ENCODE measurements at regions not wholly inside any gene's neighbourhood (a gene's known extent, or its start where the extent isn't known, plus 50 kb on each side); places are given as distances from the start of the nearest gene placed in this dataset.

DNA sequence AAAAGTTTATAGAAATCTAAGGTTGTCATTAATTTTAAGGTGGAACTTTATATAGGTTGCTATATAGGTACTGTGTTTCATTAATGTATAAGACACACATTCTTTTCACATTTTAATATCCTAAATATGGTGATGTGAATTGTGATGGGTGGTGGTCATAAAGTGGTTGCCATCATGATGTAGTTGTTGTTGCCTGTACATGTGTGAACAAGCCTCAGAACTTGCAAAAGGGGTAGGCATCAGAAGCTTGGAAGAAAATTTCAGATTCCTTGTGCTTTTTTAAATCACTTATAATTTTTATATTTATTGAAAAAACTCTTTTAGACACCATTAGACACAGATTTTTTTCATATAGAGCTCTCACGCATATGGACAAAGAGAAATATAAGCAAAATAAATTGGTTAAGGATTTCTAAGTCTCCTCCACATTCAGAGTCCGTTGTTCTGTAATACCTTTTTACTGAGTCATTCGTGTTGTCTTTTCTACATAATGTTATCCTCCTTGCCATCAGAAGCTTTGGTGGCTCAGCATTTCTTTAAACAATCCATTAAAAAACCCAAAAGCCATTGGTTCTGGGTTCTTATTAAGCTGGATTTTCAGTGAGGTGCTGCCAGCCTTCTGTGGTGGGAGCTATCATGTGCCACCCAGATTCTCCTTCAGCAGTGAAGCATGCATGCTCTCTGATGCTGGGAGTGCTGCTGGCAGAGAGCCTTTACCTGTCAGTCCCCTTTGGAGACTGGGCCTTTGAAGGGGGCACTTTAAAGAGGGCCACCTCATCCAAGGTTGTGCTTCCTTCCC, 140.4 kb upstream of the GALNT15 start:
- intact Hi-C loops (cut with DNase I) = no loop called here
- ATAC-seq = no peak
- WGBS, 2 donors = 68 to 72% methylated on average over 3 of the region's 3 CpGs

DNA sequence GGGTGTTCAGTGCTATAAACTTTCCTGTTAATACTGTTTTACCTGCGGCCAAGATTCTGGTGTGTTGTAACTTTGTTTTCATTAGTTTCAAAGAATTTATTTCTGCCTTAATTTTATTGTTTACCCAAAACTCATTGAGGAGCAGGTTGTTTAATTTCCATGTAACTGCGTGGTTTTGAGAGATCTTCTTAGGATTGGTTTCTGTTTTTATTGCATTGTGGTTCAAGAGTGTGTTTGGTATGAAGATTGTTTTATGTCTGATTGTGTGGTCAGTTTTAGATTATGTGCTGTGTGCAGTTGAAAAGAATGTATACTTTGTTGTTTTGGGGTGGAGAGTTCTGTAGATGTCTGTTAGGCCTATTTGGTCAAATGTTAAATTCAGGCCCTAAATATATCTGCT, 133.5 kb upstream of the GALNT15 start:
- no peaks in the 10 kb centered on the region for H3K27me3 ChIP-seq
- intact Hi-C loops (cut with DNase I) = no loop called here
- H3K4me1 ChIP-seq = no peaks in the 10 kb centered on the region
- no peak for ATAC-seq
- H3K4me3 ChIP-seq = no peak overlapping the region
- H3K9me3 ChIP-seq = no peaks in the 10 kb centered on the region
- H3K36me3 ChIP-seq (replicated peaks in 1 of 2; ENCODE audit: insufficient read depth in 1 of 2, low read depth in 2 of 2) = no peaks in the 10 kb centered on the region
- no peak overlapping the region for H3K27ac ChIP-seq
- no peak for TF ChIP-seq POLR2A (IDR thresholded peaks at IDR 0.05)
- TF ChIP-seq, protein P1, sequence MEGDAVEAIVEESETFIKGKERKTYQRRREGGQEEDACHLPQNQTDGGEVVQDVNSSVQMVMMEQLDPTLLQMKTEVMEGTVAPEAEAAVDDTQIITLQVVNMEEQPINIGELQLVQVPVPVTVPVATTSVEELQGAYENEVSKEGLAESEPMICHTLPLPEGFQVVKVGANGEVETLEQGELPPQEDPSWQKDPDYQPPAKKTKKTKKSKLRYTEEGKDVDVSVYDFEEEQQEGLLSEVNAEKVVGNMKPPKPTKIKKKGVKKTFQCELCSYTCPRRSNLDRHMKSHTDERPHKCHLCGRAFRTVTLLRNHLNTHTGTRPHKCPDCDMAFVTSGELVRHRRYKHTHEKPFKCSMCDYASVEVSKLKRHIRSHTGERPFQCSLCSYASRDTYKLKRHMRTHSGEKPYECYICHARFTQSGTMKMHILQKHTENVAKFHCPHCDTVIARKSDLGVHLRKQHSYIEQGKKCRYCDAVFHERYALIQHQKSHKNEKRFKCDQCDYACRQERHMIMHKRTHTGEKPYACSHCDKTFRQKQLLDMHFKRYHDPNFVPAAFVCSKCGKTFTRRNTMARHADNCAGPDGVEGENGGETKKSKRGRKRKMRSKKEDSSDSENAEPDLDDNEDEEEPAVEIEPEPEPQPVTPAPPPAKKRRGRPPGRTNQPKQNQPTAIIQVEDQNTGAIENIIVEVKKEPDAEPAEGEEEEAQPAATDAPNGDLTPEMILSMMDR (IDR thresholded peaks at IDR 0.05) = no peak
- 91 to 92% methylated on average over 2 of the region's 2 CpGs for WGBS, 2 donors
- no peak for DNase-seq

More for the DNA sequence above, 140.4 kb upstream of the GALNT15 start:
- Histone ChIP-seq H3K4me3 (no peak overlapping the region), H3K36me3 (replicated peaks in 1 of 2; ENCODE audit: insufficient read depth in 1 of 2, low read depth in 2 of 2) (no peaks in the 10 kb centered on the region), H3K27me3 (no peaks in the 10 kb centered on the region), H3K4me1 (no peaks in the 10 kb centered on the region), H3K27ac (no peak overlapping the region), H3K9me3 (no peaks in the 10 kb centered on the region)
- no peak for DNase-seq
- TF ChIP-seq POLR2A (IDR thresholded peaks at IDR 0.05) = no peak
- TF ChIP-seq, protein P1 (IDR thresholded peaks at IDR 0.05) = no peak

DNA sequence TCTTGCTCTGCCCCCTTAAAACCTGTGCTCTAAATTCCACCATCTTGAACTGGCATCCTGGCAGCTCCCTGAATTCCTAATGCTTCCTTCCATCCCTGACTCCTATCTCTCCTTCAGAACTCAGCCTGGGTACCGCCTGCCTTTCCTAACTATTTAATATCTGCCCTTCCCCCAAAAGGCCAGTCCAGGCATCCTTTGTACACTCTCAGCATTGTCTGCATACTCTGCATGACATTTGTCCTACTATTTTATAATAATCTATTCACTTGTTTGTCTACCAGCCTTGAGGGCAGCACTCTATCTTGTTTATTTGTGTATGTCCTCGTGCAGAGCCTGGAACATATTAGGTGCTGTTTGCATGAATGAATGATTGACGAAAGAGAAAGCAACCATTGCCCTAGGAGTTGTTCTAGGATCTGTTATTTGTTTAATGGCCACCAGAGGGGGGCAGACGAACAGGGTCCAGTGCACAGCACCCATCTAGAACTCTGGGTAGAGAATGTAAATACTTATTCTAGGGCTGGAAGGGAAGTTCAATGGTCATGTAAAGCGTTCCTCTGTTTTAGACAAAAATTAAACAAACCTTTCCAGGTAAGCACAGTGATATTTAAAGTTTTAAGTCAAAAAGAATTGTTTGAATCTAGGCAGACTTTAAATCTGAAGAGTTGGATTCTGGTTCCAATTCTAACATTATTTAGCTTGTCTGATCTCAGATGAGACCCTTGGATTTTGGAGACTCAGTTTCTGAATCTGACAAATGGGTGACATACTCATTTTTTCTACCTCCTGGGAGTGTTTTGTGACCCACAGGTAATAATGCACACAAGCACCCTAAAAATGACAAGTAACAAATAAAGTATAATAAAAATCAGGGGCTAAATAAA, 125.8 kb upstream of the GALNT15 start:
- Histone ChIP-seq H3K27me3 (no peaks in the 10 kb centered on the region), H3K9me3 (no peaks in the 10 kb centered on the region), H3K36me3 (replicated peaks in 1 of 2; ENCODE audit: insufficient read depth in 1 of 2, low read depth in 2 of 2) (no peaks in the 10 kb centered on the region), H3K27ac (no peak overlapping the region), H3K4me1 (peaks cover 5% of the 10 kb centered on the region), H3K4me3 (no peak overlapping the region)
- DNase-seq (peak; percentile 39 to 64 (median 48)), ATAC-seq (peak; percentile 87)
- 7 to 12% methylated on average over 5 of the region's 5 CpGs for WGBS, 2 donors
- intact Hi-C loops (cut with DNase I) = no loop called here
- no peak for TF ChIP-seq POLR2A (IDR thresholded peaks at IDR 0.05)
- TF ChIP-seq, protein P1 (IDR thresholded peaks at IDR 0.05) = peak in 6 of 7 experiments; percentile 56 to 71 (median 69)

DNA sequence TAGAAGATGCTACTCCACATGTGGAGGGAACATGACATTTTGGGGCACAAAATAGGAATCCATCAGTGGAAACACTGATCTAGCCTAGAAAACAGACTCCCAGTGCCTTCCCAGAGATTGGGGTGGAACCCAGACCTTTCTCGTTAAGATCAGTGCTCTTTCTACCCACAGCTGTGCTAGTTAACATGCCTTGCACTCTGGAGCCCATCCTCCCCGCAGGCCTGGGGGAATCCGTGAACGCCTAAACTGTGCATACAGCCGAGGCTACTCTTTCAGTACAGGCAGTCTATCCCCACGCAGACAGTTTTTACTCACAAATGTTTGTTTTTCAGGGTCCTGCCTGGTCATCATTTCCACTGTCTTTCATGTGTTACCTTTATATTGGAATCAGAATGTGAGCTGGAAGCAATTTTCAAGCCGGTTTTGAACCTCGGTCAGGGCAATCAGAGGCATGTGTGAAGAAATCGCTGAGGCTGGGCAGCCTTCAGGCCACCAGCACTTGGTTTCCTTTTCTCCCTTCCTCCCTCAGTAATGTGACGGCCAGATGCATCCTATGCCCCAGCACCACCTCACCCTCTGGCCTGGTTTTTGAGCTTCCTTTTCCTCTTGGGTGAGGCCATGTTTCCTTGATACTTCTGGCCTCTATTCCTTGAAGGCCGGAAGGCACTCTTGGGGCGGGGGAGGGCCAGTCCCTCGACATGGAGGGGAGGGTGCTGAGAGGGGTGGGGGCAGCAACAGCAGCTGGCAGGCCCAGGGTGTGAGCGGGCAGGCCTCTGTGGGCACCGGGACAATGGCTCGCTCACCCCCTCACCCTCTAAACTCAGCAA, 123.6 kb upstream of the GALNT15 start:
- Histone ChIP-seq H3K27me3 (no peaks in the 10 kb centered on the region), H3K27ac (peak overlapping the region in 1 of 4 donors; percentile 41), H3K4me1 (peaks cover 5% of the 10 kb centered on the region), H3K9me3 (no peaks in the 10 kb centered on the region), H3K36me3 (replicated peaks in 1 of 2; ENCODE audit: insufficient read depth in 1 of 2, low read depth in 2 of 2) (no peaks in the 10 kb centered on the region), H3K4me3 (no peak overlapping the region)
- no peak for DNase-seq
- intact Hi-C loops (cut with DNase I) = loop anchor here (5.0 kb wide), 2 partner anchors 126 to 196 kb away; no protein-coding TSS in a partner anchor
- TF ChIP-seq POLR2A (IDR thresholded peaks at IDR 0.05) = no peak
- TF ChIP-seq, protein P1 (IDR thresholded peaks at IDR 0.05) = no peak
- peak; percentile 33 for ATAC-seq
- WGBS, 2 donors = 70 to 84% methylated on average over 16 of the region's 16 CpGs

All from body of pancreas (tissue), 4 donors.